HG02970 (cell line): ENCODE measurements at regions not wholly inside any gene's neighbourhood (a gene's known extent, or its start where the extent isn't known, plus 50 kb on each side); places are given as distances from the start of the nearest gene placed in this dataset.
A peak's percentile ranks its signal among the peaks of the same experiment; 100 is the strongest.

Source experiments
- ATAC-seq: cut with Tn5 transposase; IDR thresholded peaks from one replicate; pipeline ENCODE4 v1.9.1; 2021; ENCODE audit warnings: mild to moderate bottlenecking, moderate library complexity, moderate number of reproducible peaks; ENCODE audit not compliant: unreplicated experiment, low FRiP score

DNA sequence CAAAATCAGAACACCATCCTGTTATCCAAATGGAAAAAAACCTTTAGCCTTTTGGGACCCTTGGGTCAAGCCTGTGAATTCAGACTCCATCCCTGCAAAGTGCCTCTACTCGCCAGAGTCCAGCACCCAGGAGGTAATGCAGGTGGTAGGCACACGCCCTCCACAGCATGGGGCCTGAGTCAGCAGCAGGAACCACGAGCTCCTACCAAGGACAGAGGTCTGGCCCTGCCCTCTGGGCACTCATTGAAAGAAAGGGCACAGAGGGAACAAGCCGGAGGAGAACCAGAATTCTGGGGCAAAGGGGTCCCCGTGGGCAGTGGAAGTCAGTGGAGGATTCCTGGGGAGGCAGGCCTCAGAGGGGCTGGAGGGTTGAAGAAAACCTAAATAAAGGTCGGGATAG is 438.1 kb downstream of the NPHP4 start:
- no peak for ATAC-seq

DNA sequence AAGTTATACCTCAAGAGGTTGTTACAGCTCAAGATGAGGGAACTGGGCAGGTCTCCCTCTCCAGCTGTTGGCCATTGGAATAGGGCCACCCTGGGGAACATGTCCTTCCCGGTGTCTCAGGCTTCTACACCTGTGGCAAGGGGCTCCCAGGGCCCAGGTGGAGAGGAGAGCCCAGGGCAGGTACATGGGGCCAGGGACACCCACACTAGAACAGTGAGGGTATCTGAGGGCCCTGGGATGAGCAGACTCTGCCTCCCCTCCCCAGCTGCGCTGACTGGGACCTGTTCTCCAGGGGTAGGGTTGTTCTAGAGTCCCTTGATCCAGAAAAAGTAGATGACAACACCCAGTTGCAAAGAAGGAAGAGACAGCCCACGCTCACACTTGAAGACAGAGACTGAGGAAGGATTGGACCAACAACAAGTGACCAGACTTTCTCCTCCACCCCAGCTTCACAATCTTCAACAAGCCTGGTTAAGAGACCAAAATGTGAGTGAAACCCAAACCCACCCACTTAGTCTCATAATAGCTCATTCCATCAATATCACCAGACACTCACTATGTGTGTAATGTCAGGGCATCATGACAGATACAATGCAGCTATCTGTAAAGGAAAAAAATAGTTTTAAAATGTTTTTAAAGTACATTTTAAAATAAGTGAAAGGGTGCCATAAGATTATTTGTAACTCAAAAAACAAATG is 439.3 kb downstream of the NPHP4 start:
- ATAC-seq: no peak

DNA sequence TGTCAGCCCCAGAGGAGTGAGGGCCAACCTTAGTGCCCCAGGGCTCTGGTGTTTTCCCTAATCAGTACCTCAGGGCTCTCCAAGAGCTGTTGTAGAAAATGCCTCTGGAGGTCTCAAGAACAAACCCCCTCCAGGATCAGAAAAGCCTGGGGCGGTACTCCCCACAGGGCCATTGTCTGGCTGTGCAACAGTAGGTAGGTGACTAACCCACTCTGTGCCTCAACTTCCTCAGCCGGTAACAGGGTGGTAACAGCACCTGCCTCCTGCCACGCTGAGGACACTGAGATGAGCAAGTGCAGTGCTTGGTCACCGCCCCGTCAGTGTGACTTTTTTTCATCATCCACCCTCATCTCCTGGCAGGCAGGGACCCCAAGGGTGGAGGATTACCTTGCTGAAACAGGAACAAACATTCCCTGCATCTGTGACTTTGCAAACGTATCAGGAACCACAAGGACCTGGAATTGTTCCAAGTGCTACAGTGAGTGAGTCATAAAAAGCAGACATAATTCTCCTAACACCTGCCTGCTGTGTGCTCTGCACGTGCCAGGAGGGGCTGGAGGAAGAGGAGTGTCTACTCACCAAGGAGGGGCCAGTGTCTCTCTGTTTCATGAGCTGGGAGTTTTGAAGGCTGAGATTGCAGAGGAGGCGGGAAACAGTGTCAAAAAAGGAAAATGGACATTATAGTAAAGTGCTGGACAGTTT is 440.8 kb downstream of the NPHP4 start:
- no peak for ATAC-seq

- ATAC-seq: no peak
Measured at GRCh38 chr1:5548266-5548665, 444.0 kb downstream of the NPHP4 start.

DNA sequence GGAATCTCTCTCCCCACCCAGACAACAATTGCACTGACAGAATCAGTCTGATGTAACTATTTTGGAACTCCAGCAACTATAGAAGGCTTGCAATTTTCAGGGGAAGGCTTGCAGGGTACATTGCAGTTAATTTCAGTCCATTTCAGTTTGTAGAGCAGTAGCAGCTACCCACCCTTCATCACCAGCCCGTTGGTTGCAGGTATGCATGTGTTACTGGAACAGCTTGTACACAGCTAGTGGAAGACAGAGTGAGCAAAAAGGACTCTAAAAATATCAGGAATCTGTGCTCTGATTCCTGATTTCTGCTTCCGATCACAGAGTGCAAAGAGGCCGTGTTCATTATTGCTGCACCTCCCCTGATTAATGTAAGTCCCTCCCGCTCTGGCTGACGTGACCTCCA is 449.0 kb downstream of the NPHP4 start:
- no peak for ATAC-seq

DNA sequence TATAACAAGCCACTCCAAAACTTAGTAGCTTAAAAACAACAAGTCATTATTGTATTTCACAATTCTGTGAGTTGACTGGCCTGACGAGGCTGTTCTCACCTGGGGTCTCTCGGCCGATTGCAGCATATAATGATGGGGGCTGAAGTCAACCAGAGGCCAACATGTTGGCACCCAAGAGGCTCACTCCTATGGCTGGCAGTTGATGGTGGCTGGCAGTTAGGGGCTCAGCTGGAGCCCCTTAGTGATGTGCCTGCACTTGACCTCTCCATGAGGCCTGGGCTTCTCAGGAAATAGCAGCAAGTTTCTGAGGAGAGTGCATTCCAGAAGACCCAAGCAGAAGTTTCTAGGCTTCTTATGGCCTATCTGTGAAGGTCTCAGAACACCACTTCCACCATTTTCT is 459.4 kb downstream of the NPHP4 start:
- ATAC-seq: no peak

DNA sequence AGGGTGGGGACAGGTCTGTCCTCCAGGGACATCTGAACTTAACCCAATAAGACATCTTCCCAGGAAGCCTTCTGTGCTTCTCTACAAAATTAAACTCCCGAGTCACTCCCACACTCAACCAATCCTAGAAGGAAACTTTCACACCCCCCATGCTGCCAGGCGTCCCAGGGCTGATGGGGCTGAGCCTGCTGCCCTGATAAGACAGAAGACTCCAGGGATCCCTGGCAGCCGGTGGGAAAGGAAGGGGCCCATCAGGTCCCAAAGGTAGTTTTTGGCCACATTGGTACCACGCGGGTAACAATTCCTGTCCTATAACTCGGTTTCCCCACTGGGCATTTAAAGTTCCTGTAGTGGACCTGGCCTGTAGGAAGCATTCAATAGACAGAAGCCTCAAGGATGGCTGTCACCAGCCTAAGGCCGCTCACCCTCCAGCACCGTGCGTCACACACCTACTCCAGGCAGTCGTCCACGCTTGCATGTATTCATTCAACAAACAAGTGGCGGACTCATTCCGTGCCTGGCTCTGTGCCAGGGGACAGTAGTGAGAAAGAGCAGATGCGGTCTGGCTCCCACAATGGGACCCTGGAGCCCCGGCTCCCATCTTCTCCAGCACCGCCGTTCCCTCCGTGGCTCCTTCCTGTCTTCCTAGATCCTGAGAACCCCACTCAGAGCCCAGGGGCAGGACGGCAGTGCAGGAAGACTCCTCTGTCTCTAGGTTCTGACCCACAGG is 465.2 kb downstream of the NPHP4 start:
- ATAC-seq: no peak

GRCh38 chr1:5526385-5526750 is 465.9 kb downstream of the NPHP4 start:
- no peak for ATAC-seq

- ATAC-seq: no peak
Measured at GRCh38 chr1:5525597-5526384, 466.4 kb downstream of the NPHP4 start.

DNA sequence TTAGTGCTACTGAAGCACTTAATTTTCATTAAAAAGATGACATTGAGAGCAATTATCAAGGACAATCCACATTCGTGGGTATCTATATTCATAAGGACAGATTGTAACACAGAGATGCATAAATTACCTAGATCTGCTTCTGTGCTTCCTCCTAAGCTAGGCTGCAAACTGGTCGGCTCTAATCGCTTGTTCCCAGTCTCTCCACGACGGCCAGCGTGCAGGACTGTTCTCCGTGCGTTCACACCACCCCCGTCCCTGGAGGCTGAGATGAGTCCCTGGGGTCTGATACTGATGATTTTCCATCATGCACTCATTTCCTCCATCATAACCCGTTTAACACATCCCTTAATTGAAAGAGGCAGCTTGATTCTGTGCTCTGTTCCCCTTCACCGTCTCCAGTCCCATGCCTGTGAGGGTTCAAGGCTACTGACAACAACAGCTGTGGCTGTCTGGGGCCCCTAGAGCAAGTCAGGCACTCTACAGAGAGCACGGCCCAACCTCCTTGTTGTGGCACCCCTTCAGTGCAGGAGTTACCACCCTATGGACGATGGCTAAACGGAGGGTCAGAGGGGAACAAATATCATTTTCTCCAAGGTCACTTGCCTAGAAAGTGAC is 469.6 kb downstream of the NPHP4 start:
- no peak for ATAC-seq

DNA sequence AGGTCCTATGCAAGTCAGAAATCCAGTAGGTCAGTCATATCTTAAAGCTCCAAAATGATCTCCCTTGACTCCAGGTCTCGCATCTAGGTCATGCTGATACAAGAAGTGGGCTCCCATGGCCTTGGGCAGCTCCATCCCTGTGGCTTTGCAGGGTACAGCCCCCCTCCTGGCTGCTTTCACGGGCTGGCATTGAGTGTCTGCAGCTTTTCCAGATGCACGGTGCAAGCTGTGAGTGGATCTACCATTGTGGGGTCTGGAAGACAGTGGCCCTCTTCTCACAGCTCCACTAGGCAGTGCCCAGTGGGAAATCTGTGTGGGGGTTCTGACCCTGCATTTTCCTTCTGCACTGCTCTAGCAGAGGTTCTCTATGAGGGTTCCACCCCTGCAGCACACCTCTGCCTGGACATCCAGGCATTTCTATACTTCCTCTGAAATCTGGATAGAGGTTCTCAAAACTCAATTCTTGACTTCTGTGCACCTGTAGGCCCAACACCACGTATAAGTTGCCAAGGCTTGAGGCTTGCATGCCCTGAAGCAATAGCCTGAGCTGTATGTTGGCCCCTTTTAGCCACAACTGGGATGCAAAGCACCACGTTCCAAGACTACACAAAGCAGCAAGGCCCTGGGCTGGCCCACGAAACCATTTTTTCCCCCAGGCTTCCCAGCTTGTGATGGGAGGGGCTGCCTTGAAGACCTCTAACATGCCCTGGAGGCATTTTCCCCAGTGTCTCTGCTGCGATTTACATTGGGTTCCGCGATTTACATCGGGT is 472.7 kb downstream of the NPHP4 start:
- ATAC-seq: no peak

GRCh38 chr1:5516756-5517155 is 475.5 kb downstream of the NPHP4 start:
- ATAC-seq: no peak

GRCh38 chr1:5515501-5515900 is 476.7 kb downstream of the NPHP4 start:
- ATAC-seq: no peak

DNA sequence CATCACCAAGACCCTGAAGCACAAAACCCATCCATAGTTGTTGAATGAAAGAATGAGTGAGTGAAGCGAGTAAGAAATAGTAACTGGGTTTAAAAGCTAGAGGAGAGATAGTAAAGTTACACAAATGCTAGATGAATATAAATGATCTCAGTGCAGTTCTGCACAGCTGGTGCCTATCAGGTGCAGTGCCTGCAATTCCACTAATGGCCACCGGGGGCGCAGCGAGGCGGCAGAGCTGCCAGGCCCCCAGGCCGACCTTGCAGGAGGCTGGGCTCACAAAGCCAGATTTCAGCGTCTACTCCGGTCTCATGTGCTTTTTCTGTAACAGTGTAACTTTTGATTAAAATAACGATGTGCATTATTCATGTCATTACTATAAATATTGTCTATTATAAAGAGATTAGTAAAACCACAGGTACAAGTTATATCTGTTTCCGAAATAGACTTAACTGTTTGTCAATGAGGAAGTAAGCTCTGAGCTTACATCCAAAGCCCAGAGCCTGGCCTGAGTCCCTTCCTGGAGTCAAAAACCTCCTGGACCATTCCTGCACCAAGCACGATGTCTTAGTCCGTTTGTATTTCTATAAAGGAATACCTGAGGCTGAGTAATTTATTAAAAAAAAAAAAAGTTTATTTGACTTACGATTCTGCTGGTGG is 477.6 kb downstream of the NPHP4 start:
- ATAC-seq: peak; percentile 77

DNA sequence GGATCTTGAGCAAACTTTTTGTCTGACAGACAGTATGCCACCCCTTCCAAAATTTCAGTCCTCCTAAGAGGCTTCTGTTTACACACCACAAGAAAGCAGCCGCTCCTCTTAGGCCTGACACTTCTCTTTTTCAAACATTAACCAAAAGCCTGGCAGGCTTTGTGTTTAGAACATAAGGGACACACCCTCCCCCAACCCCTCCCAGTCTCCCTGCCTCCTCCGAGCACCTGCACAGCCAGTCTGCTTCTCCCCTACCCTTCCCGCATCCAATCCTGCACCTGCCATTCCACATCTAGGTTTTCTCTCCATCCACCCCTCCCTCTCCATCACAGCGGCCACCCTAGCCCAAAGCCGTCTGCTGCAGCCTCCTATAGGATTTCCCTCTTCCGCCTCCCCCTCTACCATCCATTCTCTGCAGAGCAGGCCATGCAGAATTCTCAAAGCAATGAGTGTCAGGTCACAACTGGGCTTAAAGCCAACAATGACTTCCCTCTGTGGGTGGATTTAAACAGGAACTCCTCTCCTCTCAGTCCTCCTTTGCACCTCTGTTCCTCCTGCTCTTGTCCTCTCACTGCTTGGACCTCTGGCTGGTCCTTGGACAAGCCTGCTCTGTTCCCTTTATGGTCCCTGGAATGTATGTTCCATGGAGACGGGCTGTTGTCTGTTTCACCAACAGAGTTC is 478.2 kb downstream of the NPHP4 start:
- no peak for ATAC-seq

DNA sequence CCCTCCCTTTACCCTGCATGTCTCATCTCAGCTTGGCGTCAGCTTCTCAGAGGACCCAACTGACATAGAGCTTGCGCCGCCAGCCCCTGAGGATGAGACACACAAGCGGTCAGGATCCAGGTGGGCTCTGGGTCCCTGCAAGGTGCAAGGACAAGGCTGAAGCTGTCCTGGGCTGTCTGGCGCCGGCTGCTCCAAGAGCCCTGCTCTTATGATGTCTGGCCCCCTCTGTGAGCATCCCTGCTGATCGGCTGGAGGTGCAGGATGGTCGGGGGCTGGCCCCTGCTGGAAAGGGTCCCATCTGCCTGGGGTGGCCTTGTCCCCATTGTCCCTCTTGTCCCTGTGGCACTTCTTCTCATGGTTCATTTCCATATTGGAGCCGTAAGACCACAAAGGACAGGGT is 479.0 kb downstream of the NPHP4 start:
- no peak for ATAC-seq

DNA sequence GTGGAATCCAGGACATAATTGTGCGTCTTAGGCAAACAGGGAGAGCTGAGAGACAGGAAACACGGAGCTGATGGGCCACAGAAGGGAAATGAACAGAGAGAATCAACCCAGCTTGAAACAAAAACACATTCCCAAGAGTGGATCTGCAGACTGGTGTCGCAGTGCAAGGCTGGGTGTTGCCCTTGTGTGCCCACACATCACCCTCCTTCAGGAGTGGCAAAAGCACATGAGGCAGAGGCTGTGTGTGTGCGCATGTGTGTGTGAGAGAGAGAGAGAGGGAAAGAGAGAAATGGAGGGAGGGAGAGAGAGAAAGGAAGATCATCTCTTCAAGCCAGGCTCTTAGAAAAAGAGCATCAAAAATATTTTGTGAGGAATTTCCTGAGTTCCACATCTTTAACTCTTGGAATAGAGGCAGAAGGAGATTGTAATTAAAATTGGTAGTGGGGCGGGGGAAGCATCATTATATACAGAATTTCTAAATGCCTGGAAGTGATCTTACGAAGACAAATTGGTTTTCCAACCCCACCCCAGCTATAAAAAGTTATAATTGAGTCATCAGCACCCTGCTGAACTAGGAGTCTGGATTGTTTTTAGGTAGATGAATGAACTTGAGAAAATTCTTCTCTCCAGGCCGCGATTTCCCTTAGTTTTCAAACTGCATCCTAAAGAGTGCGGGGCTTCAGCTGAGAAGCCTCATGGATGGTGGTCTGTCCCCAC is 480.7 kb downstream of the NPHP4 start:
- ATAC-seq: no peak
